Activated B cell treated with CpG ODN at 0.5 μM for 24 hours (primary cell): ENCODE measurements at regions not wholly inside any gene's neighbourhood (a gene's known extent, or its start where the extent isn't known, plus 50 kb on each side); places are given as distances from the start of the nearest gene placed in this dataset.

Experiments used
- ATAC-seq: fragments of 200-7000 bp; cut with Tn5 transposase; one replicate; pipeline ENCODE4 v1.10.0; 2021; ENCODE audit warnings: low read depth, mild to moderate bottlenecking, moderate library complexity
- CTCF ChIA-PET: fragments of 350-600 bp; sonication (Branson Sonifier 250); formaldehyde crosslinking; loops from one replicate; lab custom pipeline; 2021; ENCODE audit warnings: antibody characterized with exemption; lab: Charles Lee
- POLR2A ChIA-PET: fragments of 350-600 bp; sonication (Branson Sonifier 250); formaldehyde crosslinking; loops from one replicate; lab custom pipeline; 2021; ENCODE audit warnings: antibody characterized with exemption; lab: Charles Lee
- DNase-seq: peaks from one replicate; pipeline ENCODE4 v3.0.0; 2022
- H3K27ac Mint-ChIP-seq: one replicate; pipeline ENCODE4 v1.8.0; 2020; ENCODE audit warnings: mixed read lengths
- H3K27me3 Mint-ChIP-seq: one replicate; pipeline ENCODE4 v1.8.0; 2021; ENCODE audit warnings: mixed read lengths
- H3K36me3 Mint-ChIP-seq: one replicate; pipeline ENCODE4 v1.8.0; 2021; ENCODE audit warnings: low read depth, mixed read lengths
- H3K4me1 Mint-ChIP-seq: one replicate; pipeline ENCODE4 v1.8.0; 2021; ENCODE audit warnings: mixed read lengths
- H3K4me3 Mint-ChIP-seq: one replicate; pipeline ENCODE4 v1.8.0; 2020; ENCODE audit warnings: mild to moderate bottlenecking, mixed read lengths
- H3K9me3 Mint-ChIP-seq: one replicate; pipeline ENCODE4 v1.8.0; 2020; ENCODE audit warnings: mixed read lengths
- intact Hi-C: fragments of 100-400 bp; cut with micrococcal nuclease; formaldehyde crosslinking; loops from one replicate; pipeline ENCODE4 v1.15.1; 2024
- TF ChIP-seq, protein P1 (sequence below): fragments of 200-600 bp; IDR thresholded peaks from one replicate; pipeline ENCODE4 v1.8.0; 2022; ENCODE audit warnings: antibody characterized with exemption, mild to moderate bottlenecking

GRCh38 chr2:183339311-183339710 is 215.1 kb downstream of the NUP35 start:
- TF ChIP-seq, protein P1, sequence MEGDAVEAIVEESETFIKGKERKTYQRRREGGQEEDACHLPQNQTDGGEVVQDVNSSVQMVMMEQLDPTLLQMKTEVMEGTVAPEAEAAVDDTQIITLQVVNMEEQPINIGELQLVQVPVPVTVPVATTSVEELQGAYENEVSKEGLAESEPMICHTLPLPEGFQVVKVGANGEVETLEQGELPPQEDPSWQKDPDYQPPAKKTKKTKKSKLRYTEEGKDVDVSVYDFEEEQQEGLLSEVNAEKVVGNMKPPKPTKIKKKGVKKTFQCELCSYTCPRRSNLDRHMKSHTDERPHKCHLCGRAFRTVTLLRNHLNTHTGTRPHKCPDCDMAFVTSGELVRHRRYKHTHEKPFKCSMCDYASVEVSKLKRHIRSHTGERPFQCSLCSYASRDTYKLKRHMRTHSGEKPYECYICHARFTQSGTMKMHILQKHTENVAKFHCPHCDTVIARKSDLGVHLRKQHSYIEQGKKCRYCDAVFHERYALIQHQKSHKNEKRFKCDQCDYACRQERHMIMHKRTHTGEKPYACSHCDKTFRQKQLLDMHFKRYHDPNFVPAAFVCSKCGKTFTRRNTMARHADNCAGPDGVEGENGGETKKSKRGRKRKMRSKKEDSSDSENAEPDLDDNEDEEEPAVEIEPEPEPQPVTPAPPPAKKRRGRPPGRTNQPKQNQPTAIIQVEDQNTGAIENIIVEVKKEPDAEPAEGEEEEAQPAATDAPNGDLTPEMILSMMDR = no peak
- no peak overlapping the region for H3K27ac Mint-ChIP-seq
- H3K4me3 Mint-ChIP-seq = no peak overlapping the region
- intact Hi-C loops = no loop called here
- ChIA-PET POLR2A (no interaction called here), CTCF (no interaction called here)
- no peak for ATAC-seq
- H3K36me3 Mint-ChIP-seq = no peaks in the 10 kb centered on the region
- peaks cover 6% of the 10 kb centered on the region for H3K9me3 Mint-ChIP-seq
- no peaks in the 10 kb centered on the region for H3K27me3 Mint-ChIP-seq
- DNase-seq = no peak
- H3K4me1 Mint-ChIP-seq = no peaks in the 10 kb centered on the region

- ATAC-seq (no peak), DNase-seq (no peak)
- Mint-ChIP-seq H3K36me3 (no peaks in the 10 kb centered on the region), H3K9me3 (peaks cover 6% of the 10 kb centered on the region), H3K27ac (no peak overlapping the region), H3K4me1 (no peaks in the 10 kb centered on the region), H3K27me3 (no peaks in the 10 kb centered on the region), H3K4me3 (no peak overlapping the region)
- ChIA-PET CTCF (no interaction called here), POLR2A (no interaction called here)
- TF ChIP-seq, protein P1 = no peak
- intact Hi-C loops = no loop called here
Observed at GRCh38 chr2:183341057-183341456, 216.8 kb downstream of the NUP35 start.

DNA sequence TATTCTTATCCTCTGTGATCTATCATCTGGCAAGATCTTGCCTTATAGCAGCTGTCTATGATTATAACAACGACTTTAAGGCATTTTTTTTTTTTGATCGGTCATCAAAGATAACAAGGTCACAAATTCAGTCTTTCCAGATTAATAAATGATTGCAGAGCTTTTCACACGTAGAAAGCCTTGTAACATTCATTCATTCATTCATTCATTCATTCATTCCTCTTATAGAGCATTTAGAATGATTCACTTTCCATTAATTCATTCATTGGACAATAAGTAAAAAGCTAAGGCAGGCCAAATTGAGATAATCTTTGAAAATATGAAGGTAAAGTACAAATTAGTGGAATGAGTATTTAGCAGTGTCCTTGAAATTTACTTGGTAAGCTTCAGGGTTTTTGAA is 223.7 kb downstream of the NUP35 start:
- Mint-ChIP-seq H3K4me3 (no peak overlapping the region), H3K9me3 (no peaks in the 10 kb centered on the region), H3K27me3 (no peaks in the 10 kb centered on the region), H3K36me3 (no peaks in the 10 kb centered on the region), H3K4me1 (peaks cover 11% of the 10 kb centered on the region), H3K27ac (no peak overlapping the region)
- TF ChIP-seq, protein P1 = no peak
- ChIA-PET POLR2A (no interaction called here), CTCF (interaction anchor here (0.7 kb wide), 1 partner anchor 721 kb away, joined by 3 read pairs; no protein-coding TSS in a partner anchor)
- intact Hi-C loops = no loop called here
- ATAC-seq = no peak
- no peak for DNase-seq

GRCh38 chr2:183348492-183348891 is 224.2 kb downstream of the NUP35 start:
- no peaks in the 10 kb centered on the region for H3K27me3 Mint-ChIP-seq
- intact Hi-C loops = no loop called here
- H3K4me3 Mint-ChIP-seq = no peak overlapping the region
- no peaks in the 10 kb centered on the region for H3K9me3 Mint-ChIP-seq
- ATAC-seq (no peak), DNase-seq (no peak)
- H3K36me3 Mint-ChIP-seq = no peaks in the 10 kb centered on the region
- ChIA-PET POLR2A (no interaction called here), CTCF (interaction anchor here (0.7 kb wide), 1 partner anchor 721 kb away, joined by 3 read pairs; no protein-coding TSS in a partner anchor)
- TF ChIP-seq, protein P1 = no peak
- H3K4me1 Mint-ChIP-seq = peaks cover 11% of the 10 kb centered on the region
- H3K27ac Mint-ChIP-seq = no peak overlapping the region

DNA sequence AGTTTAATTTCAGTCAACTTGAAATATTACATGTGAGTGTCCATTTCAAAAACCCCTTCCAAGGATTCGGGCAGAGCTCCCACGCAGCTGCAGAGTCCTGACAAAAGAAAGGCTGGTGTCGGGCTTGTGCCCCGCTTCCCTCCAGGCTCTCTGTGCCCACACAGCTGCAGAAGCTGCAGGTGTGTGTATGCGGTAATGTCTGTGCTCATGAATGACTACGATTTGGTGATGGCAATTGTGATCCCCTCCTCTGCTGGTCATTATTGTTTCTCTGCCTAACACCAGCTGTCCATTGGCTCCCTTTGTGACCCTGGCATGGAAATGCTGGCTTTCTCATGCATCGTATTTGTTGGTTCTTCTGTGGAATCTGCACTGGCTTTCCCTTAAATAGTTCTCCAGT is 224.8 kb downstream of the NUP35 start:
- CTCF ChIA-PET = no interaction called here
- DNase-seq = no peak
- no peaks in the 10 kb centered on the region for H3K27me3 Mint-ChIP-seq
- H3K4me1 Mint-ChIP-seq = peaks cover 11% of the 10 kb centered on the region
- POLR2A ChIA-PET = no interaction called here
- H3K27ac Mint-ChIP-seq = no peak overlapping the region
- TF ChIP-seq, protein P1 = no peak
- no peaks in the 10 kb centered on the region for H3K36me3 Mint-ChIP-seq
- peak; percentile 52 for ATAC-seq
- no peaks in the 10 kb centered on the region for H3K9me3 Mint-ChIP-seq
- intact Hi-C loops = no loop called here
- H3K4me3 Mint-ChIP-seq = no peak overlapping the region
